C4-2B (cell line): ENCODE measurements at regions not wholly inside any gene's neighbourhood (a gene's known extent, or its start where the extent isn't known, plus 50 kb on each side); places are given as distances from the start of the nearest gene placed in this dataset.
"Not testable (repeated sequence)": the region's sequence is repeated elsewhere in the genome, so short reads cannot be mapped to it uniquely, and the experiment has no call there.

Source experiments
- H3K27ac ChIP-seq: fragments of 450-650 bp; 2 replicates; pipeline ENCODE4 v1.5.1; 2017
- CTCF ChIP-seq: fragments of 450-650 bp; conservative IDR thresholded peaks from 2 replicates; pipeline ENCODE4 v1.5.1; 2017; ENCODE audit warnings: mild to moderate bottlenecking
- ZFX ChIP-seq: fragments of 450-650 bp; IDR thresholded peaks from 2 replicates; pipeline ENCODE4 v1.6.1; 2017

GRCh38 chr11:42870480-42870879 lies 441.3 kb upstream of the API5 start:
- H3K27ac ChIP-seq = no peak overlapping the region
- TF ChIP-seq CTCF (no peak), ZFX (no peak)

GRCh38 chr11:42873800-42874405 lies 437.9 kb upstream of the API5 start:
- not testable (repeated sequence) for H3K27ac ChIP-seq

DNA sequence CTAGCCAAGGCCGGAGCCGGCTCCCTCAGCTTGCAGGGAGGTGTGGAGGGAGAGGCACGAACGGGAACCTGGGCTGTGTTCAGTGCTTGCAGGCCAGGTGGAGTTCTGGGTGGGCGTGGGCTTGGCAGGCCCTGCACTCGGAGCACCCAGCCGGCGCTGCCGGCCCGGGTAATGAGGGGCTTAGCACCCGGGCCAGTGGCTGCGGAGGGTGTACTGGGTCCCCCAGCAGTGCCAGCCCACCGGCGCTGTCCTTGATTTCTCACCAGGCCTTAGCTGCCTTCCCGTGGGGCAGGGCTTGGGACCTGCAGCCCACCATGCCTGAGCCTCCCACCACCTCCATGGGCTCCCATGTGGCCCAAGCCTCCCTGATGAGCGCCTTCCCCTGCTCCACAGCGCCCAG lies 430.5 kb upstream of the API5 start:
- H3K27ac ChIP-seq = not testable (repeated sequence)

GRCh38 chr11:42890773-42891172 lies 421.0 kb upstream of the API5 start:
- TF ChIP-seq CTCF (no peak), ZFX (no peak)
- no peak overlapping the region for H3K27ac ChIP-seq

- TF ChIP-seq CTCF (no peak), ZFX (no peak)
- H3K27ac ChIP-seq = no peak overlapping the region
Observed at GRCh38 chr11:42901084-42901483, 410.7 kb upstream of the API5 start.

DNA sequence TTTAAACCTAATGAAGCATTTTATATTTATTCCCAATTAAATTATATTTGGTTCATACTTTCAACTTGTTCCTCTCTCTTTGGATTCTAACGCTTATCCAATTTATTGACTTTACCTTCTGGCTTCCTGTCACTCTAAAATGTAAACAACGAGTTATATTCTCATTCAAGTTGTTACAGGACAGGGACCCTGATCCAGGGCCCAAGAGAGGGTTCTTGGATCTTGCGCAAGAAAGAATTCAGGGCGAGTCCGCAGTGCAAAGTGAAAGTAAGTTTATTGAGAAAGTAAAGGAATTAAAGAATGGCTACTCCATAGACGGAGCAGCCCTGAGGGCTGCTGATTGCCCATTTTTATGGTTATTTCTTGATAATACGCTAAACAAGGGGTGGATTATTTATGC lies 405.6 kb upstream of the API5 start:
- no peak overlapping the region for H3K27ac ChIP-seq
- TF ChIP-seq CTCF (no peak), ZFX (no peak)

DNA sequence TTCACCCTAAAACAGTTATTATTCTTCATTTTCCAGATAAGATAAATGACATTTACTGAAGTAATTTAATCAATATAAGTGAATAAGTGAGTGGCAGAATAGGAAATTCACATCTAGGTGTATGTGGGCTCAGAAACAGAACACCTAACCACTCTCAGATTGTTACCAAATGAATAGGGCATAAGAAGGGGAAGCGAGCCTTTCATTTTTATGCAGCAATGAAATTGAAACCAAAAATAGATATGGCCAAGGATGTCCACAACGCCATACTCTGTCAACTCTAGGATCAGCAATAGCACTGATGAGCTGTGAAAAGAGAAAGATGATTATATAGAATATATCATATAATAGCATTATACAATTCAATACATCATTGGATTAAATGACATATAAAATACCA lies 398.1 kb upstream of the API5 start:
- no peak overlapping the region for H3K27ac ChIP-seq
- no peak for TF ChIP-seq CTCF
- TF ChIP-seq ZFX = no peak

DNA sequence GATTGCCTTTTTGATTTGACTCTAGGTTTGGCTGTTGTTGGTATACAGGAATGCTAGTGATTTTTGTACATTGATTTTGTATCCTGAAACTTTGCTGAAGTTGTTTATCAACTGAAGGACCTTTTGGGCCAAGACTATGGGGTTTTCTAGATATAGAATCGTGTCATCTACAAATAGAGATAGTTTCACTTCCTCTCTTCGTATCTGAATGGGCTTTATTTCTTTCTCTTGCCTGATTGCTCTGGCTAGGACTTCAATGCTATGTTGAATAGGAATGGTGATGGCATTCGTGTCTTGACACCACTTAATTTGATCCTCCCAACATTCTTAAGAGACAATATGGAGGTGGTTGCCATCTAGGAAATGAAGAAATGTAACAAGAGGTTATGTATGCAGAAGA lies 388.1 kb upstream of the API5 start:
- TF ChIP-seq ZFX (no peak), CTCF (no peak)
- no peak overlapping the region for H3K27ac ChIP-seq

DNA sequence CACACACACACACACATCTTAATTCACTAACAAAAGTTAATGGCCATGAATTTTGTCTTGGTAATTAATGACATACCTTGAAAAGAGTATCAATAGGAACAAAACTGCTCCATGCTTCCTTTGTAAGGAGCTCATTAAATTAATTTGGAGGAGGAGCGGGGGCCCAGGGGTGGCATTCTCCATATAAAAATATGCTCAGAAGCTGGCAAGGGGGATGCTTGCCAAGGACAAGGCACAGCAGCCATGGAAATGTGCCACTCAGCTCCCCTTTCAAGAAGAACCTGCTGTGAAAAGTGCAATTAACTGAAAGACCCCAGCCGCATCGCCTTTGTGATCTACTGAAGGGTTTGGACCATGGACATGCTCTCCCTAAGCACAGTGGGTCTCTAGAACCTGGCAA lies 385.9 kb upstream of the API5 start:
- TF ChIP-seq ZFX (no peak), CTCF (no peak)
- no peak overlapping the region for H3K27ac ChIP-seq
